ENCODE measurements at regions not wholly inside any gene's neighbourhood (a gene's known extent, or its start where the extent isn't known, plus 50 kb on each side); places are given as distances from the start of the nearest gene placed in this dataset.

DNA sequence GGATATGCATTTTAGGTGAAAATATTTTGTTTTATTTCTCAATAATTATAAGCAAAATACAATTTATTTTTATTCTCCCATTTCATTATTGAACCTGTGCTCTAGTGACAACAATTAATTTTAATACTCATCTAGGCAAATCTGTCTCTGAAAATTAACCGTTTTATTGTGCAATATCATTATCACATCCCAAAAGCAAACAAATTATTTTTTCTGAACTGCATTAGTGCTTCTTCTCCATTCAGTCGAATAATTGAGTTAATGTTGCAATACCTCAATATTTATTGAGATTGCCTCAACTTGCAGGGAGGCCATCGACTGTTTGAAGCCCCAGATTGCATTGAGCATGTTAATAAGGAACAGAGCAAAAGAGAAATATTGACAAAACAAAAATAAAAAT lies 303.2 kb upstream of the LRFN5 start:
- DNase-seq (ENCODE audit: low read depth in 2 of 2) = no peak
- TF ChIP-seq, protein P1, sequence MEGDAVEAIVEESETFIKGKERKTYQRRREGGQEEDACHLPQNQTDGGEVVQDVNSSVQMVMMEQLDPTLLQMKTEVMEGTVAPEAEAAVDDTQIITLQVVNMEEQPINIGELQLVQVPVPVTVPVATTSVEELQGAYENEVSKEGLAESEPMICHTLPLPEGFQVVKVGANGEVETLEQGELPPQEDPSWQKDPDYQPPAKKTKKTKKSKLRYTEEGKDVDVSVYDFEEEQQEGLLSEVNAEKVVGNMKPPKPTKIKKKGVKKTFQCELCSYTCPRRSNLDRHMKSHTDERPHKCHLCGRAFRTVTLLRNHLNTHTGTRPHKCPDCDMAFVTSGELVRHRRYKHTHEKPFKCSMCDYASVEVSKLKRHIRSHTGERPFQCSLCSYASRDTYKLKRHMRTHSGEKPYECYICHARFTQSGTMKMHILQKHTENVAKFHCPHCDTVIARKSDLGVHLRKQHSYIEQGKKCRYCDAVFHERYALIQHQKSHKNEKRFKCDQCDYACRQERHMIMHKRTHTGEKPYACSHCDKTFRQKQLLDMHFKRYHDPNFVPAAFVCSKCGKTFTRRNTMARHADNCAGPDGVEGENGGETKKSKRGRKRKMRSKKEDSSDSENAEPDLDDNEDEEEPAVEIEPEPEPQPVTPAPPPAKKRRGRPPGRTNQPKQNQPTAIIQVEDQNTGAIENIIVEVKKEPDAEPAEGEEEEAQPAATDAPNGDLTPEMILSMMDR (IDR thresholded peaks at IDR 0.05; ENCODE audit: low read depth, low read length) = no peak
- no peak overlapping the region for H3K4me3 ChIP-seq (replicated peaks in 1 of 2; ENCODE audit: low read depth in 2 of 2, low read length in 2 of 2)

DNA sequence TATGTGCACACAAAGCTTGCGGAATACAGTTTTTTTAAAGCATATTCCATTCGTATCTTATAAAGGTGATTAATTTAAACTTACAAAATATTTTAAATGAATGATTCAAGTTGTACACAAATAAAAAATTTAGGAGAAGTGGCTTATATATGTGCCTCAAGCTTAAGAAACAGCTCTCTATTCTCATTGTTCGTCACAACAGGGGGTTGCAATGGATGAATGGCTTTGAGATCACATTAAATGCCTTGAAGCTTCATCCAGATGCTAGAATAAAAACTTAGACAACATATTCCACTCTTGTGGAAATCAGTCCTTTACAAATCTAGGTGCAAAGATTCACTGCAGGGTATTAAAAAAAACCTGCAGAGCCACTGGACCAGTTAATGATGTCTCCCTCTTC lies 303.9 kb upstream of the LRFN5 start:
- no peak overlapping the region for H3K4me3 ChIP-seq (replicated peaks in 1 of 2; ENCODE audit: low read depth in 2 of 2, low read length in 2 of 2)
- TF ChIP-seq, protein P1 (IDR thresholded peaks at IDR 0.05; ENCODE audit: low read depth, low read length) = no peak
- DNase-seq (ENCODE audit: low read depth in 2 of 2) = no peak

DNA sequence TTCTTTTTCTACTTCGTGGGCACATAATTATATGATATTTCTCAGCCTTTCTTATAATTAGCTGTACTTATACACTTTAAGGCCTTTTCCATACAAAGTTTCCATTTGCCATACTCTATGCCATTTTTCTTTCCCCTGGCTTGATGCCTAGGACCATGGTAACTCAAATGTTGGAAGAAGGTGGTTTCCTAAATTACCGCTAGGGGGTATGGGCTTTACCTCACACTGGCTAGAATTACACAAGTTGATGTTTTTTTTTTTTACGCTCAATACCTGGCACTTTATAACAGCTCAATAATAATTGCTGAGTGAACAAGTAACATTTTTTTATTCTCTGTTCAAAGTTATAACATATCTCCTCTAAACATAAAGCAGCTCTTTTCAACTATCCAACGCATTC lies 306.8 kb upstream of the LRFN5 start:
- DNase-seq (ENCODE audit: low read depth in 2 of 2) = no peak
- TF ChIP-seq, protein P1 (IDR thresholded peaks at IDR 0.05; ENCODE audit: low read depth, low read length) = no peak
- H3K4me3 ChIP-seq (replicated peaks in 1 of 2; ENCODE audit: low read depth in 2 of 2, low read length in 2 of 2) = no peak overlapping the region

DNA sequence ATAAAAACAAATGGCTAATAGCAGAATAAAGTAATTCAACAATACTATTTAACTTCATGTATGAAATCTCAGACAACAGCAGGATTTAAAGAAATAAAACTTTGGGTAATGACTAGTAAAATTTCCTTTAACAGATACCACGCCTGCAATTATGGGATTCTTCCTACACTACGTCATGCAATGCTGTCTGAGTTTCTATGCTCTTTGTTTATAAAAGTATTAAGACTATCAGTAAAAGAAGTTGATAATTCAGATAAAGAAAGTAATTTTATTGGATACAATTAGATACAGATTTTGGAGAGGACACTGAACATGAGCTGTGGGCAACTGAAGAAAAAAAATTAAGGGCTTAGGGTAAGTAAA lies 308.4 kb upstream of the LRFN5 start:
- no peak for DNase-seq (ENCODE audit: low read depth in 2 of 2)
- H3K4me3 ChIP-seq (replicated peaks in 1 of 2; ENCODE audit: low read depth in 2 of 2, low read length in 2 of 2) = no peak overlapping the region
- TF ChIP-seq, protein P1 (IDR thresholded peaks at IDR 0.05; ENCODE audit: low read depth, low read length) = no peak

DNA sequence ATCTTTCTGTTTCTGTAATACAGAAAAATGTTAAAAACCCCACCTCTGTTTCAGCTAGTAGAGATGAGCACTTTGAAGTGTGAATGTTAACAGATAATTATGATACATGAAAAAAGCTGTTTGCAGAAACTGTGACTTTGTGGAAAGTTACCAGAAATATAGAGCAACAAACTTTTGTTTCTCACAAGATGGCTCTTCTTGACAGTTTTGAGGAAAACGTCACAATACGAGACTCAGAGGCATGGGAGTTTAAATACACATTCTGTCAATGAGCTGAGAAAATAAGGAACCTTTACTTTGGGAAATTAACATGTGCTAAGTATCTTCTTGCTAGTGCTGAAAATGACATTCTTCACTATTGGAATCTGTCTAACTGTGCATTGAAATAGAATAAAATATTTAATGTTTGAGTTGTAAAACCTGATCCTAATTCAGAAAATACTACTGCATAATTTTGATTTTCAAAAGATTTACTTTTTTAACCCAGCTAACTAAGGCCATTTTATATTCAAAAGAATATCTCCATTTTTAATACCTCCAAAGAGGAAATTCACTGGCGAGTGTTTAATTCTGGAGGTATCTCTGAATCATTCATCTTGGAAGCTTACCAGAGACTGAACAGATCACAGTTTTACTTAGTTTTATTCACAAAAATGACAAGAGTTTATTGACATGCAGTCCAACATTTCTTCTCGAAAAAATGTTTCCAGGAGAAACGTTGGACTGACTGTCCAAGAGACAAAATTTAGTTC lies 308.9 kb upstream of the LRFN5 start:
- no peak for DNase-seq (ENCODE audit: low read depth in 2 of 2)
- TF ChIP-seq, protein P1 (IDR thresholded peaks at IDR 0.05; ENCODE audit: low read depth, low read length) = no peak
- H3K4me3 ChIP-seq (replicated peaks in 1 of 2; ENCODE audit: low read depth in 2 of 2, low read length in 2 of 2) = no peak overlapping the region

DNA sequence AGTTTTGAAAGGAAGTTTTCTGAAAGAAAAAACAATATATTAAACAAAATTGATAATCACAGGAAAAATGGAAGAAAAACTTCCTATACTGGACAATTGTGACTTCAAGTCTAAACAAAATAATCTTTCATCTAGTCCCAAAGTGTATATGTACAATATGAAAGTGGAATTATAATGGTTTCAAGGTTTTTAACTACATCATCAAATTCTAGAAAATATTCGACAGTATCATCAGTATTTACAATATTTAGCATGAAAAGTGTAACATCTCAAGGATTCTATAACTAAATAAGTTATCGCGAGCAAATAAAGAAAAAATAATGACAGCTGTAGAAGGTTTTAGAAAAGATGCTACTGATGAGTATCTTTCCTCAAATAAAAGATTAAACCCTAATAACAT lies 310.9 kb upstream of the LRFN5 start:
- no peak for DNase-seq (ENCODE audit: low read depth in 2 of 2)
- TF ChIP-seq, protein P1 (IDR thresholded peaks at IDR 0.05; ENCODE audit: low read depth, low read length) = no peak
- H3K4me3 ChIP-seq (replicated peaks in 1 of 2; ENCODE audit: low read depth in 2 of 2, low read length in 2 of 2) = no peak overlapping the region

DNA sequence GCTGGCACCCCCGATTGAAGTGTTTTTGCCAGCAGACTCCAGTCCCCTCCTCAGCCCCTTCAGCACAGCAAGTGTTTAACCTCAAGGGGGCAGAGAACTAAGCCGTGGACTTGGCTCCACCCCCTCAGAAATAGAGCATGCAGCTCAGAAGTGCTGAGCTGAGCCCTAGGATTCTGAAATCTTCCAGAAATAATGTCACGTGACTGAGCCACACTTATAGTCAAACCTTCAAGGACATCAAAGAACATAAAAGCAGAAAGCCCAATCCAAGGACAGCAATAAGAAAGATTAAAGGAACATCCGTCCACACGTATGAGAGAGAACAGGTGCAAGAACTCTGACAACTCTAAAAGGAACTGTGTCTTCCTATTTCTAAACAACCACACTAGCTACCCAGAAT lies 317.7 kb upstream of the LRFN5 start:
- DNase-seq (ENCODE audit: low read depth in 2 of 2) = no peak
- no peak overlapping the region for H3K4me3 ChIP-seq (replicated peaks in 1 of 2; ENCODE audit: low read depth in 2 of 2, low read length in 2 of 2)
- TF ChIP-seq, protein P1 (IDR thresholded peaks at IDR 0.05; ENCODE audit: low read depth, low read length) = no peak

Data from cardiac fibroblast (primary cell).